Upper lobe of left lung (tissue), 6 donors: ENCODE measurements at regions not wholly inside any gene's neighbourhood (a gene's known extent, or its start where the extent isn't known, plus 50 kb on each side); places are given as distances from the start of the nearest gene placed in this dataset.

ENCODE experiments used
- ATAC-seq, 2 donors: fragments of 200-7000 bp; cut with Tn5 transposase; one replicate each; pipeline ENCODE4 v1.9.1; 2022; ENCODE audit warnings: mild to moderate bottlenecking in 2 of 2, moderate library complexity in 2 of 2; ENCODE audit not compliant: low FRiP score in 2 of 2
- DNase-seq, 2 donors: peaks; one replicate each; pipeline ENCODE4 v3.0.0-alpha.2; 2019 to 2020
- H3K27ac ChIP-seq, 4 donors: fragments of 200-600 bp; sonication (generic); one replicate each; pipeline ENCODE4 v1.5.1; 2016 to 2019
- H3K27me3 ChIP-seq, 4 donors: fragments of 200-600 bp; sonication (generic); one replicate each; pipeline ENCODE4 v1.5.1; 2017 to 2019
- H3K36me3 ChIP-seq, 4 donors: fragments of 200-600 bp; sonication (generic); one replicate each; pipeline ENCODE4 v1.5.1; 2016 to 2019
- H3K4me1 ChIP-seq, 4 donors: fragments of 200-600 bp; sonication (generic); one replicate each; pipeline ENCODE4 v1.5.1; 2018 to 2019
- H3K4me3 ChIP-seq, 4 donors: fragments of 200-600 bp; sonication (generic); one replicate each; pipeline ENCODE4 v1.5.1; 2017 to 2019; ENCODE audit warnings: mild to moderate bottlenecking in 2 of 4, moderate library complexity in 1 of 4
- H3K9me3 ChIP-seq, 4 donors: fragments of 200-600 bp; sonication (generic); one replicate each; pipeline ENCODE4 v1.5.1; 2018 to 2019
- CTCF ChIP-seq, 6 experiments: fragments of 450-650 bp in 4 of 6; fragments of 200-600 bp in 2 of 6; sonication (generic) in 2 of 6; IDR thresholded peaks; one replicate each; pipeline ENCODE4 v1.5.1; 2016 to 2019; ENCODE audit warnings: antibody characterized with exemption in 6 of 6
- EP300 ChIP-seq, 4 donors: sonication (generic); formaldehyde crosslinking; IDR thresholded peaks; one replicate each; pipeline ENCODE4 v1.5.1; 2017; ENCODE audit warnings: antibody characterized with exemption in 4 of 4, control low read depth in 2 of 4
- POLR2A ChIP-seq, 4 donors: fragments of 450-650 bp; IDR thresholded peaks; one replicate each; pipeline ENCODE4 v1.5.1; 2016 to 2017; ENCODE audit warnings: antibody characterized with exemption in 4 of 4, mild to moderate bottlenecking in 2 of 4
- POLR2AphosphoS5 ChIP-seq, 2 donors: sonication (generic); formaldehyde crosslinking; IDR thresholded peaks; one replicate each; pipeline ENCODE4 v1.5.1; 2017; ENCODE audit warnings: antibody characterized with exemption in 2 of 2
- WGBS, 2 donors: methylation state at CpG; one replicate each; pipeline ENCODE4 v1.1.5; 2017 to 2018; 5-methylcytosine and 5-hydroxymethylcytosine counted together
- donor health status: DM: no; HTN: no; CAD: no; lungs with moderate emphysema.
- donor health status: DM: no; HTN: yes; CAD: no; lungs with severe emphysema.

GRCh38 chr1:223478606-223479005, 85.4 kb downstream of the CCDC185 start:
- Histone ChIP-seq H3K4me1 (peaks cover 0 to 13% (median 7%) of the 10 kb centered on the region in 4 donors), H3K27ac (no peak overlapping the region), H3K4me3 (no peak overlapping the region), H3K9me3 (no peaks in the 10 kb centered on the region), H3K36me3 (no peaks in the 10 kb centered on the region), H3K27me3 (no peaks in the 10 kb centered on the region)
- no peak for TF ChIP-seq EP300 (IDR thresholded peaks at IDR 0.05)
- no peak for TF ChIP-seq POLR2AphosphoS5 (IDR thresholded peaks at IDR 0.05)
- TF ChIP-seq CTCF (IDR thresholded peaks at IDR 0.05), result no peak
- TF ChIP-seq POLR2A (IDR thresholded peaks at IDR 0.05), result no peak
- ATAC-seq (no peak), DNase-seq (no peak)
- 83 to 86% methylated on average over 10 of the region's 10 CpGs for WGBS, 2 donors

- Histone ChIP-seq H3K27ac (no peak overlapping the region), H3K4me3 (no peak overlapping the region), H3K4me1 (peaks cover 0 to 13% (median 7%) of the 10 kb centered on the region in 4 donors), H3K36me3 (no peaks in the 10 kb centered on the region), H3K27me3 (no peaks in the 10 kb centered on the region), H3K9me3 (no peaks in the 10 kb centered on the region)
- 29 to 40% methylated on average over 7 of the region's 7 CpGs for WGBS, 2 donors
- no peak for TF ChIP-seq POLR2AphosphoS5 (IDR thresholded peaks at IDR 0.05)
- TF ChIP-seq CTCF (IDR thresholded peaks at IDR 0.05), result no peak
- TF ChIP-seq EP300 (IDR thresholded peaks at IDR 0.05), result no peak
- no peak for TF ChIP-seq POLR2A (IDR thresholded peaks at IDR 0.05)
- DNase-seq (no peak), ATAC-seq (no peak)
Measured at GRCh38 chr1:223479261-223479660, 86.0 kb downstream of the CCDC185 start.

GRCh38 chr1:223479718-223480425, 86.7 kb downstream of the CCDC185 start:
- peaks cover 0 to 13% (median 7%) of the 10 kb centered on the region in 4 donors for H3K4me1 ChIP-seq
- ATAC-seq (peak; percentile 15 to 24), DNase-seq (no peak)
- no peak overlapping the region for H3K4me3 ChIP-seq
- 42 to 47% methylated on average over 14 of the region's 14 CpGs for WGBS, 2 donors
- H3K36me3 ChIP-seq, result no peaks in the 10 kb centered on the region
- no peak for TF ChIP-seq CTCF (IDR thresholded peaks at IDR 0.05)
- TF ChIP-seq POLR2AphosphoS5 (IDR thresholded peaks at IDR 0.05), result no peak
- no peak for TF ChIP-seq EP300 (IDR thresholded peaks at IDR 0.05)
- TF ChIP-seq POLR2A (IDR thresholded peaks at IDR 0.05), result no peak
- no peaks in the 10 kb centered on the region for H3K27me3 ChIP-seq
- no peaks in the 10 kb centered on the region for H3K9me3 ChIP-seq
- H3K27ac ChIP-seq, result no peak overlapping the region

- Histone ChIP-seq H3K36me3 (no peaks in the 10 kb centered on the region), H3K27me3 (no peaks in the 10 kb centered on the region), H3K9me3 (no peaks in the 10 kb centered on the region), H3K27ac (no peak overlapping the region), H3K4me3 (no peak overlapping the region), H3K4me1 (peaks cover 0 to 13% (median 7%) of the 10 kb centered on the region in 4 donors)
- DNase-seq (no peak), ATAC-seq (no peak)
- TF ChIP-seq EP300 (IDR thresholded peaks at IDR 0.05) (no peak), POLR2AphosphoS5 (IDR thresholded peaks at IDR 0.05) (no peak)
Measured at GRCh38 chr1:223482132-223482531, 88.9 kb downstream of the CCDC185 start.

- no peak overlapping the region for H3K27ac ChIP-seq
- no peaks in the 10 kb centered on the region for H3K36me3 ChIP-seq
- no peak for DNase-seq
- no peak for ATAC-seq
- H3K4me3 ChIP-seq, result no peak overlapping the region
- TF ChIP-seq CTCF (IDR thresholded peaks at IDR 0.05) (no peak), POLR2A (IDR thresholded peaks at IDR 0.05) (no peak), POLR2AphosphoS5 (IDR thresholded peaks at IDR 0.05) (no peak), EP300 (IDR thresholded peaks at IDR 0.05) (no peak)
- H3K27me3 ChIP-seq, result no peaks in the 10 kb centered on the region
- WGBS, 2 donors, result 65 to 70% methylated on average over 5 of the region's 5 CpGs
- peaks cover 0 to 18% (median 10%) of the 10 kb centered on the region in 4 donors for H3K4me1 ChIP-seq
- no peaks in the 10 kb centered on the region for H3K9me3 ChIP-seq
Measured at GRCh38 chr1:223482766-223483165, 89.6 kb downstream of the CCDC185 start.
